Loucy (cell line): ENCODE measurements at regions not wholly inside any gene's neighbourhood (a gene's known extent, or its start where the extent isn't known, plus 50 kb on each side); places are given as distances from the start of the nearest gene placed in this dataset.

Experiments used
- CTCF ChIP-seq: fragments of 200-600 bp; sonication (generic); conservative IDR thresholded peaks from 2 replicates; pipeline ENCODE4 v1.5.1; 2014; ENCODE audit warnings: mild to moderate bottlenecking, antibody characterized with exemption, low read length
- EZH2phosphoT487 ChIP-seq: fragments of 200-600 bp; IDR thresholded peaks from 2 replicates; pipeline ENCODE4 v1.6.1; 2018; ENCODE audit warnings: antibody characterized with exemption, mild to moderate bottlenecking, moderate library complexity, borderline replicate concordance

- no peak for TF ChIP-seq CTCF
- no peak for TF ChIP-seq EZH2phosphoT487
Observed at GRCh38 chr21:16585896-16586295, 856.1 kb downstream of the USP25 start.
